Liver (tissue), 3 donors: ENCODE measurements at regions not wholly inside any gene's neighbourhood (a gene's known extent, or its start where the extent isn't known, plus 50 kb on each side); places are given as distances from the start of the nearest gene placed in this dataset.

Experiments used
- CTCF ChIP-seq: fragments of 150-350 bp; IDR thresholded peaks from 2 replicates; pipeline ENCODE4 v1.5.1; 2017; ENCODE audit warnings: improper control_type of control experiment, low read depth, low read length; ENCODE audit not compliant: missing input control
- JUND ChIP-seq, 2 donors: IDR thresholded peaks; 2 replicates each; pipeline ENCODE4 v1.6.1; 2016; ENCODE audit warnings: antibody characterized with exemption in 2 of 2
- MAX ChIP-seq: IDR thresholded peaks from 2 replicates; pipeline ENCODE4 v1.6.1; 2016; ENCODE audit warnings: antibody characterized with exemption
- RAD21 ChIP-seq, 2 donors: IDR thresholded peaks; 2 replicates each; pipeline ENCODE4 v1.6.1; 2016; ENCODE audit warnings: antibody characterized with exemption in 2 of 2, mild to moderate bottlenecking in 2 of 2
- ZBTB33 ChIP-seq: IDR thresholded peaks from 2 replicates; pipeline ENCODE4 v1.6.1; 2016; ENCODE audit warnings: antibody characterized with exemption
- donor health status: healthy.
- donor health status: healthy.

- TF ChIP-seq CTCF, result no peak
- no peak for TF ChIP-seq JUND (IDR thresholded peaks at IDR 0.05)
- no peak for TF ChIP-seq ZBTB33
- no peak for TF ChIP-seq MAX
- TF ChIP-seq RAD21 (IDR thresholded peaks at IDR 0.05), result no peak
Observed at GRCh38 chr18:76674596-76674995, 147.8 kb upstream of the ZNF236 start.
